ENCODE measurements at regions not wholly inside any gene's neighbourhood (a gene's known extent, or its start where the extent isn't known, plus 50 kb on each side); places are given as distances from the start of the nearest gene placed in this dataset.
"Not testable (repeated sequence)": the region's sequence is repeated elsewhere in the genome, so short reads cannot be mapped to it uniquely, and the experiment has no call there.

DNA sequence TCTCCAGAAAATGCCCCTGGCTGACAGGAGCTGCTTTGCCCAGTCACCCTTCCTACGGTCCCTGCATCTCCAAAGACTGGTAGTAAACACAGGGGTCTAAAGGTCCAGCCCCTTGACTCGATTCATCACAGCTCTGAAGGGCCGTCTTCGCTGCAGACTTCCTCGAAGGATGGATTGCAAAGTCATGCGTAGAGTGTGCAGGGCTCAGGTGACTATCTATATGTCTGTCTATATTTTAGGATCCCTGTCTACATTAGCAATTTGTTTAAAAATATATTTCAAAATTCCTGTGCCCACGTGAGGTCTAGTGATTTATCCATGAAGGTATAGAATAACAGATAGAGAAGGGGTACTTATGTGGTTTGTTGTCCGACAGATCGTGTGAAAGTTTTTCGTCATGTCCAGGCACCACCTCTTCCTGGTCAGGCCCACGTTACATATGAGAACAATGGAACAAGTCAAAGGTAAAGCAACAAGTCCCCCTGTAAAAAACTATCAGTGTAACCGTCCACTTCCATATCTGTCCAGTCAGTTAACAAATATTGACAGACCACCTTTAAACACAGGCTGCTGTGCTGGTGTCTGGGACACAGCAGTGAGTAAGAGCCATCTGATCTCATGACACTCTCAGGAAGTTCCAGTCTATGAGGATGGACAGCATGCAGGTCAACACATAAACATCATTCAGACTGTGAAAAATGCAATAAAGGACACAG is 127.7 kb upstream of the SULF2 start (continued):
- TF ChIP-seq, protein P1, sequence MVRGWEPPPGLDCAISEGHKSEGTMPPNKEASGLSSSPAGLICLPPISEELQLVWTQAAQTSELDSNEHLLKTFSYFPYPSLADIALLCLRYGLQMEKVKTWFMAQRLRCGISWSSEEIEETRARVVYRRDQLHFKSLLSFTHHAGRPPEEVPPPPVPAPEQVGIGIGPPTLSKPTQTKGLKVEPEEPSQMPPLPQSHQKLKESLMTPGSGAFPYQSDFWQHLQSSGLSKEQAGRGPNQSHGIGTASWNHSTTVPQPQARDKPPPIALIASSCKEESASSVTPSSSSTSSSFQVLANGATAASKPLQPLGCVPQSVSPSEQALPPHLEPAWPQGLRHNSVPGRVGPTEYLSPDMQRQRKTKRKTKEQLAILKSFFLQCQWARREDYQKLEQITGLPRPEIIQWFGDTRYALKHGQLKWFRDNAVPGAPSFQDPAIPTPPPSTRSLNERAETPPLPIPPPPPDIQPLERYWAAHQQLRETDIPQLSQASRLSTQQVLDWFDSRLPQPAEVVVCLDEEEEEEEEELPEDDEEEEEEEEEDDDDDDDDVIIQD (CRISPR knock-in tag; IDR thresholded peaks at IDR 0.05; ENCODE audit: low read depth), result peak; percentile 81; the same call in 1 of the 2 replicates
- TF ChIP-seq ZNF792 (CRISPR knock-in tag; IDR thresholded peaks at IDR 0.05) (peak; percentile 67; the same call in 1 of the 2 replicates), ZMYM3 (CRISPR knock-in tag; IDR thresholded peaks at IDR 0.05) (peak; percentile 92), KLF11 (CRISPR knock-in tag; IDR thresholded peaks at IDR 0.05) (peak; percentile 89; the same call in 1 of the 2 replicates), ZNF280D (CRISPR knock-in tag; IDR thresholded peaks at IDR 0.05) (peak; percentile 59; the same call in 1 of the 2 replicates), FOXP1 (IDR thresholded peaks at IDR 0.05) (peak; percentile 77), FOXP1 (CRISPR knock-in tag; IDR thresholded peaks at IDR 0.05) (peak; percentile 93), JUND (CRISPR knock-in tag; IDR thresholded peaks at IDR 0.05) (0 out of 2 replicates have a peak, but pooled peaks have one; percentile 32), NCOA2 (CRISPR knock-in tag; IDR thresholded peaks at IDR 0.05) (peak; percentile 78), ZNF232 (CRISPR knock-in tag; IDR thresholded peaks at IDR 0.05; ENCODE audit: borderline replicate concordance) (peak; percentile 37; the same call in 1 of the 2 replicates), CREM (IDR thresholded peaks at IDR 0.05) (peak; percentile 69), ERF (CRISPR knock-in tag; IDR thresholded peaks at IDR 0.05) (peak; percentile 74), NONO (CRISPR knock-in tag; conservative IDR thresholded peaks at IDR 0.05) (peak; percentile 81), MEIS2 (CRISPR knock-in tag; IDR thresholded peaks at IDR 0.05) (peak; percentile 47; the same call in 1 of the 2 replicates), REST (IDR thresholded peaks at IDR 0.05; ENCODE audit: borderline replicate concordance in 1 of 2, low read depth in 1 of 2, low read length in 2 of 2) (peak in 1 of 2 experiments; percentile 26; a peak in 1 of 4 replicates)
- TF ChIP-seq, protein P2, sequence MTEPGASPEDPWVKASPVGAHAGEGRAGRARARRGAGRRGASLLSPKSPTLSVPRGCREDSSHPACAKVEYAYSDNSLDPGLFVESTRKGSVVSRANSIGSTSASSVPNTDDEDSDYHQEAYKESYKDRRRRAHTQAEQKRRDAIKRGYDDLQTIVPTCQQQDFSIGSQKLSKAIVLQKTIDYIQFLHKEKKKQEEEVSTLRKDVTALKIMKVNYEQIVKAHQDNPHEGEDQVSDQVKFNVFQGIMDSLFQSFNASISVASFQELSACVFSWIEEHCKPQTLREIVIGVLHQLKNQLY (CRISPR knock-in tag; IDR thresholded peaks at IDR 0.05), result peak; percentile 90
- not testable (repeated sequence) for TF ChIP-seq CREM (CRISPR knock-in tag; IDR thresholded peaks at IDR 0.05); NONO (IDR thresholded peaks at IDR 0.05)
- TF ChIP-seq, protein P3, sequence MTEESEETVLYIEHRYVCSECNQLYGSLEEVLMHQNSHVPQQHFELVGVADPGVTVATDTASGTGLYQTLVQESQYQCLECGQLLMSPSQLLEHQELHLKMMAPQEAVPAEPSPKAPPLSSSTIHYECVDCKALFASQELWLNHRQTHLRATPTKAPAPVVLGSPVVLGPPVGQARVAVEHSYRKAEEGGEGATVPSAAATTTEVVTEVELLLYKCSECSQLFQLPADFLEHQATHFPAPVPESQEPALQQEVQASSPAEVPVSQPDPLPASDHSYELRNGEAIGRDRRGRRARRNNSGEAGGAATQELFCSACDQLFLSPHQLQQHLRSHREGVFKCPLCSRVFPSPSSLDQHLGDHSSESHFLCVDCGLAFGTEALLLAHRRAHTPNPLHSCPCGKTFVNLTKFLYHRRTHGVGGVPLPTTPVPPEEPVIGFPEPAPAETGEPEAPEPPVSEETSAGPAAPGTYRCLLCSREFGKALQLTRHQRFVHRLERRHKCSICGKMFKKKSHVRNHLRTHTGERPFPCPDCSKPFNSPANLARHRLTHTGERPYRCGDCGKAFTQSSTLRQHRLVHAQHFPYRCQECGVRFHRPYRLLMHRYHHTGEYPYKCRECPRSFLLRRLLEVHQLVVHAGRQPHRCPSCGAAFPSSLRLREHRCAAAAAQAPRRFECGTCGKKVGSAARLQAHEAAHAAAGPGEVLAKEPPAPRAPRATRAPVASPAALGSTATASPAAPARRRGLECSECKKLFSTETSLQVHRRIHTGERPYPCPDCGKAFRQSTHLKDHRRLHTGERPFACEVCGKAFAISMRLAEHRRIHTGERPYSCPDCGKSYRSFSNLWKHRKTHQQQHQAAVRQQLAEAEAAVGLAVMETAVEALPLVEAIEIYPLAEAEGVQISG (CRISPR knock-in tag; IDR thresholded peaks at IDR 0.05), result peak; percentile 50; the same call in 1 of the 2 replicates
